ENCODE measurements at regions not wholly inside any gene's neighbourhood (a gene's known extent, or its start where the extent isn't known, plus 50 kb on each side); places are given as distances from the start of the nearest gene placed in this dataset.
"Not testable (repeated sequence)": the region's sequence is repeated elsewhere in the genome, so short reads cannot be mapped to it uniquely, and the experiment has no call there.

DNA sequence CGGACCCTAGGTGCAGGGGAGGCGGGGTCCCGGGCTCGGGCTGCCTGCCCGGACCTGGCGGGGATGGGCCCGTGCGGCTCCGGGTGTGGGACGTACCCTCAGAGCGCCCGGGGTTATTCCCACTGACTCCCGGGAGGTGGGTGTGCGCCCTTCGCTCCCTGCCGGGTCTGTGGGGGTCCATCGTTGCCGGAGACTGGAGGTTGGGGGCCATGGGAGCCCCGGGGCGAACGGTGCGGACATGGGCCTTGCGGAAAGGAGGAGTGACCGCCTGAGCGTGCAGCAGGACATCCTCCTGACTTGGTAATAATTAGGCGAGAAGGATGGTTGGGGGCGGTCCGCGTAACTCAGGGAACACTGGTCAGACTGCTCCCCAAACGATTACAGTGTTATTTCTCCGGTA is 552.7 kb downstream of the TUBA3C start:
- DNase-seq: not testable (repeated sequence)

DNA sequence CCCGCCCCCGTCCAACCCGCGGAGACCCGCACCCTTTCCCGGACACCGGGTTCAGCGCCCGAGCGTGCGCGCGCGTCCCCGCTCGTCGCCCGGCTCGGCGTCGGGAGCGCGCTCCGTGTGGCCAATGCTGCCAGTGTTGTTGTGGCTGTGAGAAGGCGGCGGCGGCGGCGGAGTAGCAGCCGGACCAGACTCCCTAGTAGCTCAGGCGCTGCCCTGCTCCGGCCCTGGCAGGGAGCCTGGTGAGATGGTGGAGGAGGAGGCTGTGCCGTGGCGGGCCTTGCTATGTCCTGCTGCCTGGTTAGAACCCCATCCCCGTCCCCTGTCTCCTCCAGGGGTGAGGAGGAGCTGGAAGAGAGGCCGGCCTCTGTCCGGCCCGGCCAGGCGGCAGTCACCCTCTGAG is 553.2 kb downstream of the TUBA3C start:
- DNase-seq: no peak

DNA sequence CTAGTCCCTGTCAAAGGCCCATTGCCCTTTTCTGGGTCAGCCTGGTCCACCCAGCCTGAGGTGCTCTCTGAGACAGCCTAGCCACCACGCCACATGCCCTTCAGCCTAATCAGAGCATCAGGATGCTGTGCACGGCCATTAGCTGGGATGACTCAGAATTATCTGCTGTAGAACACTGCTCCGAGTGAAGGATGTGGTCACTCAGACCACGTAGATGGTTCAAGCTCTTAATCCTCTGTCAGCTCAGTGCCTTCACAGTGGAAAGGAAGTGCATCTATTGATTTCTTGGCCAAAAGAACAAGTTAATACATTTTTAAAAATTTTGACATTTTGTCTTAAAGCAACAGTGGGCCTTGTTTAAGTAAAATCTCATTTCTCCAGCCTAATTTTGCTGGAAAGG is 557.6 kb downstream of the TUBA3C start:
- not testable (repeated sequence) for DNase-seq

DNA sequence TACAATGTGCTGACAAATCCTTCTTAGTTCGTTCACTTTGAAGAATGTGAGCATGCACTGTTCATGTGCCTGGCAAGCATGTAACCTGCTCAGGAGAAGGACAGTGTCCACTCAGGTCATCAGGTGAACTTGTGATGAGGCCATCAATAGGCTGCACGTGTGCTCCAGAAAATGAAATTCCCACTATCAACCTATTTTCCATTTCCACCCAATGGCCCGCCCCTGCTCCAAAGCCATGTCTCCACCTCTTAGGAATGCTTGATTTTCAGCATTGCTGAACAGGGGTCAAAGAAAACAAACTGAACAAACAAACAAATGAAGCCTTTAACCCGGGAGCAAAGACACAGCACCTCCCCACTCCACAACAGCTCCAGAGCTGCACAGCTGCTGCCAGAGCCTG is 563.2 kb downstream of the TUBA3C start:
- DNase-seq: not testable (repeated sequence)

DNA sequence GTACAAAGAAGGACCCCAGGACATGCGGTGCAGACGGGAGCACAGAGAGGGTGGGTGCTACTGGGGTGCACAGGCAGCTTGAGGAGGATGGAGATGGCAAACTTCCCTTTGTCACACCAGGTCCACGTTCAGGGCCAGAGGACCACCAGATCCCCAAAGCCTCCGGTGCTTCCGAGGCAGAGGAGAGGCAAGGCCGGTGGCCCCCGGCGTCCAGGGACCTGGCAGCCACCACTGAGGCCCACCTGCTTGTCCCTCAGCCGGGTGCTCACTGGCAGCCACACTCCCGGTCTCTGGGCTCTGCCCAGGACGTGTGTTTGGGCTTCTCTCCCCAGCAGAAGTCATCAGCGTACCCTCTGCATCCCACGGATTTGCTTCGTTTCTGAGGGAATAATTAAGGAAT is 571.1 kb downstream of the TUBA3C start:
- not testable (repeated sequence) for DNase-seq

DNA sequence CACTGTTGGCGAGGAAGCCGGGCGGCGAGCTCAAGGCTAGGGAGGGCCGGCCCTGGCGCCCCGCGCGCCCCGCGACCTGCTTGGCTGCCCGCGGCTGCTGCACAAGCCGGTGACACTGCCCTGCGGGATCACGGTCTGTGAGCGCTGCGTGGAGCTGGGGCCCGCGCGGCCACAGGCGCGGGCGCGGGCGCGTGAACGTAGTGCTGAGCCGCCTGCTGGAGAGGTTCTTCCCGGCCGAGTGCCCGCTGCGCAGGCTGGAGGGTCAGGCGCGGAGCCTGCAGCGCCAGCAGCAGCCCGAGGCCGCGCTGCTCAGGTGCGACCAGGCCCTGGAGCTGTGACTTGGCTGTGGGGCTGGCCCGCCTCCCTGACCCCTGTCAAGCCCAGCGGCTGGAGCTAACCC is 572.3 kb downstream of the TUBA3C start:
- DNase-seq: not testable (repeated sequence)

DNA sequence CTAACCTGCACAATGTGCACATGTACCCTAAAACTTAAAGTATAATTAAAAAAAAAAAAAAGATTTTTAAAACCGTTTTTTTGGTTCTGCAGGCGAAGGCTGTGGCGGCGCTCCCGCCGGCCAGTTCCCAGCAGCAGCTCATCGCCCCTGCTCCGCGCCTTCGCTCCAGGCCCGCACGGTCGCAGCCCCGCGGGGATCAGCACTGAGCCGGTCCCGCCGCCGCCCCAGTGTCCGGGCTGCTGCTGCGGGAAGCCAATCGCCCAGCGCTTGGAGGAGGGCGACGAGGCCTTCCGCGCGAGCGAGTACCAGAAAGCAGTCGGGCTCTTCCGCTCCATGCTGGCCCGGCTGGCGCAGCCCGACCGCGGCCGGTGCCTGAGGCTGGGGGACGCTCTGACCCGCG is 572.8 kb downstream of the TUBA3C start:
- not testable (repeated sequence) for DNase-seq

DNA sequence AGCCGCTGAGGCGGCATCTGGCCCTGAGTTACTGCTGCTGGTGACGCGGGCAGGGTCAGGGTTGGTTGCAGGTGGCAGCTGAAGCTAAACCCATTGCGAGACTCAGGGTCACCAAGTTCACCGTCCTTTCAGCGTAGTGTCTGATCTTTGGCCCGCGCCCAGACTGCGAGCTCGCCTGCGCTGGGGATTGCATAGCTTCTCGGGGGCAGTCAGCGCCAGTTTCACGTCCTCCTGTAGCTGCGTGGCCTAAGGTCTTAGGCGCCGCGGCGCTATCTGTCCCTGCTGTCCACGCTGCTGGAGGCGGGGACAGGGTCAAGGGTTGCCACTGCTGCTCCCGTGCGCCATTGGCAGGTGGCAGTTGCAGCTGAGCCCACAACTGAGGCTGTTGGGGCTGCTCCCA is 581.3 kb downstream of the TUBA3C start:
- not testable (repeated sequence) for DNase-seq

DNA sequence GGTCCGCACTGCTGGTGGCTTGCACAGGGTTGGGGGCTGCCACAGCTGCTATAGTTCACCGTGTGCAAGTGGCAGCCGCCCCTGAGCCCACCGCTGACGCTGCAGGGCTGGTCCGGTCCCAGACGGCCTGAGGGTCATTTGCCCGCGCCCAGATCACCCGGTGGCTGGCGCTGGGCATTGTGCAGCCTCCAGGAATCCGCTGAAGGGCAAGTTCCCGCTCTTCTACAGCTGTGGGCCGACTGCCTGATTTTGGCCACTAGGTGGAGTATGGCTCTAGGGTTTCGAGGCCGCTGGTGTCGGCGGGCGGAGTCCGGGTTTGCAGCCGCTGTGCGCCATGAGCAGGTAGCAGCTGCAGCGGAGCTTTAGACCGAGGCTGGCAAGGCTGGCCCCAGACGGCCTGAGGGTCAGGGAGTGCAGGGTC is 581.8 kb downstream of the TUBA3C start:
- not testable (repeated sequence) for DNase-seq

DNA sequence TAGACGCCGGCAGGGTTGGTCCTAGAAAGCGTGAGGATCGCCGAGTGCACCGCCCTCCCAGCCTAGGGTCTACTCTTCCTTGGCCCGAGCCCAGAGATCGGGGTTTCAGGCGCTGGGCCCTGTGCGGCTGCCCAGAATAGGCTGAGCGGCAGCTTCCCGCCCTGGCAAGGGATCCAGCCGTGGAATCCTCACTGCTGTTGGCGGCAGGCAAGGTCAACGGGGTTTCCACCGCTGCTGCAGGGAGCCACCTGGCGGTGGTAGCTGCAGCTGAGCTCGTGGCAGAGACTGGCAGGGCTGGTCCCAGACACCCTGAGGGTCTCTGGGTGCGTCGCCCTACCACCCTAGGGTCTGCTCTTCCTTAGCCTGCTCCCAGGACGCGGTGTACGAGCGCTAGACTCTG is 583.1 kb downstream of the TUBA3C start:
- DNase-seq: not testable (repeated sequence)

DNA sequence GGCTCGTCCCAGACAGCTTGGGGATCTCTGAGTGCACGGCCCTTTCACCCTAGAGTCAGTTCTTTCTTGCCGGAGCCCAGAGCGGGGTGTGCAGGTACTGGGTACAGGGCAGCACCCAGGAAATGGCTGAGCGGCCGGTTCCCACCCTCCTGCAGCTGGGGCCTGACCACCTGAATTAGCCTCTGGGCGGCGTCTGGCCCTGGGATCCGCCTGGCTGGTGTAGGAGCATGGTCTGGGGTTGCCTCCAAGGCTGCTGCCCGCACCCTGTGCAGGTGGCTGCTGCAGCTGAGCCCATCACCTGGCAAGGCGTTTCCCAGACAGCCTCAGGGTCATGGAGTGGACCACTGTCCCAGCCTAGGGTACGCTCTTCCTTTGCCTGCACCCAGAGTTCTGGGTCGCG is 583.7 kb downstream of the TUBA3C start:
- not testable (repeated sequence) for DNase-seq

DNA sequence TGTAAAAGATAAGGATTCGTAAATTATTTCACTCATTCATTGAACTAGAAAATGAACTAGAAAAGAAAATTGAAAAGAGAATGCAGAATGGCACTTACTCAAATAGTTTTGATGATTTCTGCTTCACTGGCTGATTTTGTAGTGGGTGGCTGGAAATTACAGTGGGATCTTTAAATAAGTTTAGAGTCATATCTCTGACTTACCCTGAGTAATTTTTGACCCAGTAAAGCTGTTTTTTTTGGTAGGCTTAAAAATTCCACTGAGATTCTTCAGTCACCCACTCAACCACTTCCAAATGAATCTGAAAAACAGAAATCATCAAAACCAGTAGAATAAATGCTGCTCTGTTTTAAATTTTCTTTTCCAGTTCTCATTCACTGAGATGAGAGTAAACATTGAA is 604.5 kb downstream of the TUBA3C start:
- DNase-seq: not testable (repeated sequence)

DNA sequence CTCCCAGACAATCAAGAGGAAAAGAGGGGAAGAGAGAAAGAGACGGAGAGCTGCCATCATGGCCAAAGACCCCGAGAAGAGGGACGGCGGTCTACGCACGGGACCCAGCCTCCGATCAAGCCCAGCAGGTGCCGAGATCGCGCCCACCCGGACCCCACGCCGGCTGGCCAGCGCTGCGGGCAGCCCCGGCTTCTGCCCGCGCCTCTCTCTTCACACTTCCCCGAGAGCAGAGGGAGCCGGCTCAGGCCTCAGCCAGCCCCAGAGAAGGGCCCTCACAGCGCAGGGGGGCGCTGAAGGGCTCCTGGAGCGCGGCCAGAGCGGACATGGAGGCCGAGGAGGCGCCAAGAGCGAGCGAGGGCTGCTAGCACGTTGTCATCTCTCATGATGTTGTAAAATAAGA is 613.7 kb downstream of the TUBA3C start:
- DNase-seq: not testable (repeated sequence)

Measured in activated naive CD4-positive, alpha-beta T cell treated with Interleukin-2 at 50 U/mL for 16 hours (primary cell).